ENCODE measurements at regions not wholly inside any gene's neighbourhood (a gene's known extent, or its start where the extent isn't known, plus 50 kb on each side); places are given as distances from the start of the nearest gene placed in this dataset.

DNA sequence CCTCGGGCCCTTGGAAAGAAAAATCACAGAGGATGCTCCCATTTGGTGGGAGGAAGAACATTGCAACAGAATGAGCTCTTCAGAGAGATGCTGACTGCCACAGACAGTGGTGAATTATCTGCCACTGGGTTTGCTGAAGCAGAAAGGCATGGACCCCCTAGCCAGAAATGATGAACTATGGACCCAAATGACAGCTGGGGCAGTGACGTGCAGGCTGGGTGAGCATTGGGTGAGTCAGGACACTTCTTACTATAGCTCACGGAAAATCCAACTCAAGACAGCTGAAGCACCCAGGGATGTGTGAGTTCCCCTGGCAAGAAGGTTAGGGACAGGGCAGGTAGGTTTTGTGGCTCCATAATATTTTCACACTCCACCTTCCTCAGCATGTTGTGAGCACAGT, 993.2 kb downstream of the BCL11B start:
- no peak for DNase-seq

DNA sequence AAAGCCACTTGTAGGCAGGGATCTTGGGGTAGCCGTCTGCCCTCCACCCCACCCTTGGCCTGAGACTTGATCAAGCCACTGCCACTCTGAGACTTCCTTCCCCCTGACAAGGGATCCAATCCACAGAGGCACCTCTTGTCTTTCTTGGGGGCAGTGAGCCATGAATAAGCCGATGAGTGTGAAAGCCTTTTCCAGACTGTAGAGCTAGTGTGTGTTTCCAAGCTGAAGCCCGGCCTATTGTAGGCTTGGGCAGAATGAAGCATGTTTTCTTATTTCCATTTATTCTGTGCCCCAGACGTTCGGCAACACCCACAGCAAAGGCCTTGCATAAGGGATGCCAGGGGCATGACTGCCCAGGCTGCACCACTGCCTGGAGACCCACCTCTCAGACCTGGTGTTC, 991.6 kb downstream of the BCL11B start:
- no peak for DNase-seq

DNA sequence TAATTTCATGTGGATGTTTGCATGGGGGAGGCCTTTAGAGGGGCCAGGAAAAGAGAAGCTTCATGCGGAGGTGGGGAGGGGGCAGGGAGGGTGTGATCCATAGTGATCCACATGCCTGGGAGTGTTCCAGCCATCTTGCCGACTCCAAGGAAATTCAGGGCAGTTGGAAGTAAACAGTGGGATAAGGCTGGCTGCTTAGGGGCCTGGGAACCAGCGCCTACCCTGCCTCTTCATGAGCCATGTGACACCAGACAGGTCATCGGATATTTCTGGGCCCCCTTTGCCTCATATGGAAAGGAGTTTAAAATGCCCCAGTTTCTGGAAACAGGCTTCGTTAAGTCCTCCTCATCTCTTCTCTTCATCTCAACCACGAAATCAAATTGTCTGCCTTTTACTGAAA, 983.2 kb downstream of the BCL11B start:
- DNase-seq = no peak

DNA sequence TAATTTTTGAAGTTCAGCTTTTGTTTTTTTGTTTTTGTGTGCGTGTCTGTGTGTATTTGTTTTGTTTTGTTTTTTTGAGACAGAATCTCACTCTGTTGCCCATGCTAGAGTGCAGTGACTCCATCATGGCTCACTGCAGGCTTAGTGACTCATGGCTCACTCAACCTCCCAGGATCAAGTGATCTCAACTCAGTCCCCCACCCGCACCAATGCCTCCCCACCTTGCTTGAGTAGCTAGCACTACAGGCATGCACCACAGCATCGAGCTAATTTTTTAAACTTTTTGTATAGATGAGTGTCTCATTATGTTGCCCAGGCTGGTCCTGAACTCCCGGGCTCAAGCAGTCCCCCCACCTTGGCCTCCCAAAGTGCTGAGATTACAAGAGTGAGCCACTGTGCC, 981.4 kb downstream of the BCL11B start:
- DNase-seq = no peak

DNA sequence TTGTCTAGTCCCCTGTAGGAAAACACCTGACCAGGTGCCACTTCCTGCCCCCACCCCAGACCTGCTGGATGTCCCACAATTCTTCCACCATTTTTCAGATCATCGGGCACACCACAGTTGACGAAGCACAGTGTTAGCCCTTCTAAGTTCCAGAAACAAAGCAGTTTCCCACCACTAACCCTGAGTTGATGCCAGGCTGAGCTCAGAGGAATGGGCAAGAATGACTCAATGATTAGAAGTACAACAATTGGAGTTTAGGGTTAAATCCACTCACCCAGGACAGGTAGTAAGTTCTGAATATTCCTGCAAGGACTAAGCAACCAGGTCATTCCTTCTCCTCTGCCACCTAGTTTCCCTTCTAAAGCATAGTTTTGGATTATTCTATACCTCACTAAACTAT, 979.8 kb downstream of the BCL11B start:
- DNase-seq = no peak

GRCh38 chr14:98293576-98293975, 978.4 kb downstream of the BCL11B start:
- DNase-seq = no peak

DNA sequence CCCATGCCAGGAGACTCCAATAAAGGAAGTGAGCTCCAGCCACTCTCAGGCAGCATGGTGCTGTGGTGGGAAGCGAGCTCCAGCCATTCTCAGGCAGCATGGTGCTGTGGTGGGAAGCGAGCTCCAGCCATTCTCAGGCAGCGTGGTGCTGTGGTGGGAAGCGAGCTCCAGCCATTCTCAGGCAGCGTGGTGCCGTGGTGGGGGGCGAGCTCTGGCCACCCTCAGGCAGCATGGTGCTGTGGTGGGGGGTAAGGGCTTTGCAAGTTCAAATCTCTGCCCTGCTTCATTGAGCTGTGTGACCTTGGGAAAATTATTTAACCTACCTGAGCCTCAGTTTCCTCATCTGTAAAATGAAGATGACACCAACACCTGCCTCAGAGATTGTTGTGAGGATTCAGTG, 975.1 kb downstream of the BCL11B start:
- no peak for DNase-seq

DNA sequence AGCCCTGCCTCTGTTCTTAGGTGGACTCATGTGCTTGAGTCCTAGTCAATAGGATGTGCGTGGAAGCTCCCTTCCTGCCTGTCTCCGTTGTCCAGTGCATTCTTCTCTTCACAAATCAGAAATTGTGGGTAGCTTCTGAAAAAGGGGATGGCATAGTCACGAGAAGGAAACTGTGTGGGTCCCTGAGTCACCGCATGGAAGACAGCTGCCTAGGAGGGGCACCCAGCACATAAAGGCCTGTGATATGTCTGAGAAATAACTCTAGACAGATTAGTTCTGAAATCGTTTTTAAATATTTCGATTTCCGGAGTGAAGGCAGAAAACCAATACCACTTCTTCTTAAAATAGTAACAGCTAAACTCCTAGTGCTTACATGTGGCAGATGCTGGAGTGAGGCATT, 974.4 kb downstream of the BCL11B start:
- DNase-seq = no peak

DNA sequence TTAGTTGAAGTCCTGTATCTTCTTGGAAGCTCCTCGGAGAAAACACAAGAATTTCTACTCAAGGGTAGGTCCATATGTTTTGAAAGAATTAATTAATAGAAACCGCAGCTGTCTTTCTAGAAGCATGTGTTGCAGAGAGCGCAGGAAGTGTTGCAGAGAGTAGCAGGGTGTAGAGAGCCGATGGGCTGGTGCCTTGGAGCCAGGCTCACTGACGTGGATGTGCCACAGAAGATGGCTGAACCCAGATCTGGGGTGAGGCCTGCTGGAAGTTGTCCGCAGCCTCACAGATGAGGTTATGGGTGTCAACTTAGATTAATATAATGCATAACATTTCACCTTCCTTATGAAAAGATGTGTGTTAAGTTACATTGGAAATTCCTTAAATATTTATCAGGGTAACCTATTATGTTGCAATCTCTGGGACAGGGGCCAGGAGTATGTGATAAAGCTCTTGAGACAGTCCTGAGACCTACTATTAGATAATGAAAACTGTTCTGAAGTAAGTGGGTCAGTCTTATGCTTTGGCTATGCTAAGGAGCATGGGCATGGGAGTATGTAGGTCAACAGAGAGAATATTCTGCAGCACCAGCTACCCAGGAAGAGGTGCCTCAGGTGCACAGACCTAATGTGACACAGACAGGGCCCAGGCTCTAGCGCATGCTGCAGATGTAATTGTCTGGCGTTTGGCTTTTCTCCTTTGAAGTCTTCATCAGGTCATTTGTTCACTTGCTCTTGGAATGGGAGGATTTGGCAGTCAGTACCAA, 973.3 kb downstream of the BCL11B start:
- no peak for DNase-seq

DNA sequence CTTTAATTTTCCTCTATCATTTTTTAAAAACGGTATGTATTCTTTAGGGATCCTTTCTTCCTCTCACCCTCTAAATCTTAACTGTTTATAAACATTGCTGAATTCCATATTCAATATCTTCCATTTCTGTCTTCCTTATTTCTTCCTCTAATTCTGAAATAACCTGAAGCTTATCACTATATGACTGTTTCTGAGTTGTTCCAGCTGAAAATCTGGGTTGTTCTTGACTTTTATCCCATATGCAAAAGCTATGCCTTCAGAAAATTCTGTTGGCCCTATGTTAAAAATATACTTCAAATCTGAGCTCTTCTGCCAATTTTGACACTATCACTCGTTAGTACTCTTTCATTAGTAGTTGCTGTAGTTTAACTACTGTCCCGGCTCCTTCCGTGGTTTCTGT, 970.3 kb downstream of the BCL11B start:
- DNase-seq = no peak

DNA sequence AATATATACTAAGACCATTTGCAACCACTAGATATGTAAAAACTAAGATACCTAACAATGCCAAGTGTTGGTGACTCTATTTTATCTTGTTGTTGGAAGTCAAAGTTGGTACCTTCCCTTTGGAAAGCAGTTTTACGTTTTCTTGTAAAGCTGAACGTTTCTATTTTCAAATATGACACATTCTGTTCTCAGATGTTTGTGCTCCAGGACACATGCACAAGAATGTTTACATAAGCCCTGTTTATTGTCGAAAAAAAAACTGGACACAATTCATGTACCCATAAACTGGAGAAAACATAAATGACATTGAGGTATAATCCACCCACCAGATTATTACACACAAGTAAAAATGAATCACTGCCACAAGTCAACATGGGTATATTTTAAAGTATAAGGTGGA, 967.4 kb downstream of the BCL11B start:
- DNase-seq = no peak

GRCh38 chr14:98309591-98309990, 962.4 kb downstream of the BCL11B start:
- DNase-seq = no peak

- DNase-seq = no peak
Measured at GRCh38 chr14:98312006-98312405, 960.0 kb downstream of the BCL11B start.

DNA sequence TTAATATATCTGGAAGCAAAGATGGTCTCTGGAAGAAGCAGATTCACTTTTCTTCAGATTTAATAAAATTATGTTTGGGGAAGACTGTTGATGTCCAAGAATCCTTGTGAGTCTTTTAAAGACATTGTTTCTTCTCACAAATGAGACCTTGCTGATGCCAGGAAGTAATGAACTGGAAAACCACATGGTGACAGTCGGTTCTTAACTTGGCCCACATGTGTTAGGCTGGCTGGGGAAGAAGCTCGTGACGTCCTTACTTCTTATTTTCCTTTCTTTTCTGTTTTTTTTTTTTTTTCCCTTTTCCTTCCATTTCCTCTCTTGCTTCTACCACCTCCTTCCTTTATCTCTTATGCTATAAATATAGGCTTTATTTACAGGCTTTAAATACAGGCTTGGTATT, 950.2 kb downstream of the BCL11B start:
- no peak for DNase-seq

DNA sequence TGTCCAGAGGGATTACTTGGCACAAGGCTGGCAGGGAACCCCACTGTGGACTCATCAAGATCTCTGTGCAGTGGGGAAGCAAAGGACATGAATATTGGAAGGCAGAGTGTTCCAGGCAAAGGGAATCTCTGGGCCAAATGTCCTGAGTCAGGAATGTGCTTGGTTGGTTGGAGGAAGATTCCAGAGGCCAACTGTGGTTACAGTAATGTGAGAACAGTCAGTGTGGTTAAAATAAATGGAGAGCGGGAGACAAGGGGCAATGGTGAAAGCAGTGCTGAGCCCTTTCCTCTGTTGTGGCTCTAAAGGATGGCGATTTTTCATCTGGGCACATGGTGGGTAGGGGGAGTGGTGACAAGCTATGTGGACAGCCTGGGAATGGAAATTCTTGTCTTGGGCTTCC, 948.2 kb downstream of the BCL11B start:
- DNase-seq = no peak

- DNase-seq = no peak
Measured at GRCh38 chr14:98325761-98326160, 946.2 kb downstream of the BCL11B start.

GRCh38 chr14:98328496-98328895, 943.5 kb downstream of the BCL11B start:
- no peak for DNase-seq

- DNase-seq = no peak
Measured at GRCh38 chr14:98334186-98334585, 937.8 kb downstream of the BCL11B start.

- DNase-seq = no peak
Measured at GRCh38 chr14:98341211-98341610, 930.8 kb downstream of the BCL11B start.

- DNase-seq = no peak
Measured at GRCh38 chr14:98345161-98345560, 926.8 kb downstream of the BCL11B start.

GRCh38 chr14:98347686-98348085, 924.3 kb downstream of the BCL11B start:
- no peak for DNase-seq

DNA sequence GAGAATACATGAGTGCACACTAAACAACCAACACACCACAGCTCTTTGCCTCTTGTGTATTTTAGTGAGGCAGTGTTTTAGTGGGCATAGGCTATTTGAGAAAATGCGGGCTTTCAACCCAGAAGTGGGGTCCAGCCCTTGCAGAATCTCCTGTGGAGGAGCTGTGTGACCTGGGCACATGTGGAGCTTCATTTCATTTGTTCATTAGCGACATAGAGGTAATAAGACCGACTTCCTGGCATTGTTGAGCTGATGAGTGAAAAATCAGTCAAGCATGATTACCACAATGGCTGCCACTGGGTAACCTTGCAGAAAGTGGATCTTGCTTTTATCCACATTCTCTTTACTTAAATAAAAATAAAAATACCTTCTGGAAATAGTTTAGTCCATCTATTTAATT, 923.5 kb downstream of the BCL11B start:
- no peak for DNase-seq

- DNase-seq = no peak
Measured at GRCh38 chr14:98350213-98350612, 921.8 kb downstream of the BCL11B start.

DNA sequence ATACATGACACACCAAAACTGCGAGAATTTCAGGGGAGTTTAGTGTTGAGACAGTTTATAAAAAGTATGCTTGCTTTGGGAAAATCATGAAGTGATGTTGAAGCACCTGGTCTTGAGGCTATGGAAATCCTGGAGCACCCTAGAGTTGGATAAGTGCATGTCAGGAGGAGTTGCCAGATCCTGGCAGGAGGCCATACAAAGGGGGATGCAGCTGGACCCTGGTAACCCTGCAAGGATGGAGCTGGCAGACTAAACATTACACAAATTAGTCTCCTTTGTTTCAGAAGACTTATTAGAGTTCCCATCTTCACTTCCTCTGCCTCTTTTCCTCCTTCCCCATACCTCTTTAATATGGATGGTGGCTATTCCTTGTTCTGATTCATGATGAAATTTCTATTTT, 907.0 kb downstream of the BCL11B start:
- no peak for DNase-seq

DNA sequence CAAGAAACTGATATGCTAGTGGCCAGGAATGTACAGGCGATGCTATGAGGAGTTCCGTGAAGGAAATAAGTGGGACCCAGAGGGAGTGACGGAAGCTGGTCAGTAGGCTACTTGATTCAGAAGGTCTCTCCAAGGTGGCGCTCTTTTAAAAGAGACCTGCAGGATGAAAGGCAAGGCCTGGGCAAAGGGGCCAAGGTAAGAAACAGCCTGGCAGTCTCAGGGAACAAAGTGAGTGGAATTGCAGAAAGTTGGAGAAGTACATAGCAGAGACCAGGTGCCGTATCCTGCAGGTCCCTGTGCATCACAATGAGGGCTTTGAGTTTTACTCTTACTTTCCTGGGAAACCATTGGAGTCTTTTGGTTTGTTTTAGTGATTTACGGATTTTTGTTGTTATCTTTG, 905.6 kb downstream of the BCL11B start:
- DNase-seq = no peak

DNA sequence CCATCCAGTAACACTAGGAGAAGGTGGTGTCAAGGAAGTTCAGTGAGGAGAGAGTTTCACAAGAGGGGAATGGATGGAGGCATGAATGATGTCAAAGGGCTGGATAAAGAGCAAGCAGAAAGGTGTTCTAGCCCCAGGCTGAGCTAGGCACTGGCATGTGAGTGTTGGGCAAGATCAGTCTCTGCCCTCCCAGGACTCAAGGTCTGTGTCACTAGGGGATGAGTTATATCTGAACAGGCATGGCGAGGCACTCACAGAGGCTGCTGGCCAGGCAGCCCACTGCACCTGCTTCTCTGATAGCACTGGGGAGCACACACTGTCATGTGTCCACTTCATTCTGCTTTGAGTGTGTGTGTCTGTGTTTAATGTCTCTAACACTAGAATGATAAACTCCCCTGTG, 903.8 kb downstream of the BCL11B start:
- DNase-seq = no peak

Measured in NCI-H774 (cell line).